ENCODE measurements at regions not wholly inside any gene's neighbourhood (a gene's known extent, or its start where the extent isn't known, plus 50 kb on each side); places are given as distances from the start of the nearest gene placed in this dataset.

DNA sequence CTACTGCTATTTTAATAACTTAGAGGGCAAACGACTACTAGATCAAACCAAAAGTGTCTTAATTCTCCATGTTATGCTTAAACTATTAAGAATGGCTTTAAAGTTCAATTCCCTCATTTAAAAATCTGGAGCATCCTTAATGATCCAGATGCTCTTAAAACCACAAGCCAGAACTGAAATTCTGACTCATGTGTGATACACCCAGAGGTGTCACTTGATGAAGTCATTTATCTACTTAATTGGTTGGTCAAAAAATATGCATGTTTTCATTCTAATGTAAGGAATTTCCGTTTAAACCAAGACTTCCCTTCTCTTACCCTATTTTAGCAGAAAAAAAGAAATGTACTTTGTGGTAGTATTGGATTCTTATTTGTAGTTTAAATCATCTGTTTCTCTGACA, 1261.2 kb upstream of the B3GALT2 start:
- no peaks in the 10 kb centered on the region for H3K4me1 Mint-ChIP-seq
- no peak for DNase-seq
- H3K9me3 Mint-ChIP-seq = no peaks in the 10 kb centered on the region
- TF ChIP-seq CTCF (IDR thresholded peaks at IDR 0.05) = no peak
- H3K36me3 Mint-ChIP-seq (ENCODE audit: low read depth) = no peaks in the 10 kb centered on the region
- no peaks in the 10 kb centered on the region for H3K27me3 Mint-ChIP-seq (ENCODE audit: low read depth, poor library complexity)
- no peak overlapping the region for H3K4me3 Mint-ChIP-seq
- H3K27ac Mint-ChIP-seq = no peak overlapping the region

DNA sequence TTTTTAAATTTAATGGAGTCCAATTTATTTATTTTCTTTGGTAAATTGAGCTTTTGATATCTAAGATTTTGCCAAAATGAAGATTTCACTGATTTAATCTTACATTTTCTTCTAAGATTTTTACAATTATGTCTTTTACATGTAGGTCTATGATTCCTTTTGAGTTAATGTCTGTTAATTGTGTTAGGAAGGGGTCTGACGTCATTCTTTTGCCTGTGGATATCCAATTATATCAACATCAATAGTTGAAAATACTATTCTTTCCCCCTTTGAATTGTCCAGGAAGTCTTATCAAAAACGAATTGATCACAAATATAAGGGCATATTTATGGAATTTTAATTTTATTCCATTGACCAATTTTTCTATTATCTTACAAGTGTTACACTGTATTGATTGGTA, 1258.8 kb upstream of the B3GALT2 start:
- Mint-ChIP-seq H3K9me3 (no peaks in the 10 kb centered on the region), H3K36me3 (ENCODE audit: low read depth) (no peaks in the 10 kb centered on the region), H3K27me3 (ENCODE audit: low read depth, poor library complexity) (no peaks in the 10 kb centered on the region), H3K4me3 (no peak overlapping the region), H3K4me1 (no peaks in the 10 kb centered on the region), H3K27ac (no peak overlapping the region)
- no peak for TF ChIP-seq CTCF (IDR thresholded peaks at IDR 0.05)
- DNase-seq = no peak

GRCh38 chr1:194442901-194443575, 1256.6 kb upstream of the B3GALT2 start:
- Mint-ChIP-seq H3K27me3 (ENCODE audit: low read depth, poor library complexity) (peaks cover 1% of the 10 kb centered on the region), H3K4me1 (no peaks in the 10 kb centered on the region), H3K27ac (no peak overlapping the region), H3K4me3 (no peak overlapping the region), H3K36me3 (ENCODE audit: low read depth) (no peaks in the 10 kb centered on the region), H3K9me3 (no peaks in the 10 kb centered on the region)
- no peak for TF ChIP-seq CTCF (IDR thresholded peaks at IDR 0.05)
- no peak for DNase-seq

DNA sequence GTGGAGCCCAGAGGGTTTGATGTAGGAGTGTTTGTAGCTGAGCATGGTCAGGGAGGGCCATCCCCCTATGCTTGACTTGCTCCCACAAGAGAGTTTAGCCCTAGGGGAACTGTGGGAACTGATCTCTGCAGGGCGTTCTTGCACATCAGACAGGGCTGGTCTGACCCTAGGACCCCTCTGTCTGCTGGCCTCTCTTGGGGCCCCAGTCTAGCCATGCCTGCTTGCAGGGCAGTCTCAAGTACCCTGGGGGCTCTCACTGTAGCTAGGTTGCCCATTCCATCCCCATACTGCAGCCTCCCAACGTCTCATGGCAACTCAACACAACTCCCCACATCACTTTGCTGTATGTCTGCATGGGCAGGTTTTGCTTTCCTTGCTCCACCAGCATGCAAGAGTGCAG, 1250.7 kb upstream of the B3GALT2 start:
- Mint-ChIP-seq H3K36me3 (ENCODE audit: low read depth) (no peaks in the 10 kb centered on the region), H3K9me3 (no peaks in the 10 kb centered on the region), H3K4me1 (no peaks in the 10 kb centered on the region), H3K27ac (no peak overlapping the region), H3K4me3 (no peak overlapping the region), H3K27me3 (ENCODE audit: low read depth, poor library complexity) (peaks cover 2% of the 10 kb centered on the region)
- TF ChIP-seq CTCF (IDR thresholded peaks at IDR 0.05) = no peak
- DNase-seq = no peak

DNA sequence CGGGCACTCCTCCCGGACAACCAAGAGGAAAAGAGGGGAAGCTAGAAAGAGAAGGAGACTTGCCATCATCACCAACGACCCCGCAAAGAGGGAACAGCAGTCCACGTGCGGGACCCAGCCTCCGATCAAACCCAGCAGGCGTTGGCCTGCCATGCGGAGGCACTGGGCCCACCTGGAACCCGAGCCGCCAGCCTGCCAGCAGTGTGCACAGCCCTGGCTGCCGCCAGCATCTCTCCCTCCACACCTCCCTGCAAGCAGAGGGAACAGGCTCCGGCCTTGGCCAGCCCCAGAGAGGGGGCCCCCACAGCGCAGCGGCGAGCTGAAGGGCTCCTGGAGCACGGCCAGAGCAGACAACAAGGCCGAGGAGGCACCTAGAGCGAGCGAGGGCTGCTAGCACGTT, 1244.7 kb upstream of the B3GALT2 start:
- Mint-ChIP-seq H3K9me3 (no peaks in the 10 kb centered on the region), H3K36me3 (ENCODE audit: low read depth) (no peaks in the 10 kb centered on the region), H3K27me3 (ENCODE audit: low read depth, poor library complexity) (peaks cover 3% of the 10 kb centered on the region), H3K4me3 (no peak overlapping the region), H3K4me1 (no peaks in the 10 kb centered on the region), H3K27ac (no peak overlapping the region)
- DNase-seq = no peak
- TF ChIP-seq CTCF (IDR thresholded peaks at IDR 0.05) = no peak

- H3K27me3 Mint-ChIP-seq (ENCODE audit: low read depth, poor library complexity) = peaks cover 3% of the 10 kb centered on the region
- no peak for TF ChIP-seq CTCF (IDR thresholded peaks at IDR 0.05)
- H3K4me1 Mint-ChIP-seq = no peaks in the 10 kb centered on the region
- DNase-seq = no peak
- H3K4me3 Mint-ChIP-seq = no peak overlapping the region
- peaks cover 24% of the 10 kb centered on the region for H3K9me3 Mint-ChIP-seq
- no peak overlapping the region for H3K27ac Mint-ChIP-seq
- no peaks in the 10 kb centered on the region for H3K36me3 Mint-ChIP-seq (ENCODE audit: low read depth)
Measured at GRCh38 chr1:194420706-194421105, 1234.3 kb upstream of the B3GALT2 start.
